GM12878 (cell line): ENCODE measurements at regions not wholly inside any gene's neighbourhood (a gene's known extent, or its start where the extent isn't known, plus 50 kb on each side); places are given as distances from the start of the nearest gene placed in this dataset.

ENCODE experiments used
- ATAC-seq: fragments of 200-7000 bp; cut with Tn5 transposase; 3 replicates; pipeline ENCODE4 v1.9.1; 2020; ENCODE audit warnings: mild to moderate bottlenecking, moderate library complexity
- BruUV-seq: library from RNA; stranded (reverse); fragments of 400-500 nt; replicated peaks from 2 replicates; lab custom pipeline; 2021; lab: Mats Ljungman, UMichigan
- CTCF ChIA-PET: fragments of 300-600 bp; sonication (Branson Sonifier 250); formaldehyde crosslinking; extraction: SDS; loops from one replicate; lab custom pipeline; 2021; ENCODE audit warnings: inconsistent platforms; lab: Yijun Ruan, JAX
- POLR2A ChIA-PET: fragments of 350-600 bp; formaldehyde crosslinking; extraction: SDS; loops from one replicate; lab custom pipeline; 2021; ENCODE audit warnings: inconsistent platforms; lab: Charles Lee
- RAD21 ChIA-PET: fragments of 300-600 bp; sonication (Branson Sonifier 250); formaldehyde crosslinking; loops from one replicate; lab custom pipeline; 2023; ENCODE audit warnings: antibody characterized with exemption; ENCODE audit not compliant: unreplicated experiment; lab: Charles Lee
- SMC1A ChIA-PET: fragments of 300-600 bp; sonication (Branson Sonifier 250); formaldehyde crosslinking; loops from one replicate; lab custom pipeline; 2023; ENCODE audit not compliant: unreplicated experiment, uncharacterized antibody; lab: Charles Lee
- DNase-seq: peaks from one replicate; pipeline ENCODE4 v3.0.0-alpha.2; 2011; ENCODE audit warnings: low read depth, low spot score
- FAIRE-seq: peaks from 3 replicates; lab custom pipeline; 2011; peaks lifted over from hg19 to GRCh38; lab: Jason Lieb, UNC
- H2AFZ ChIP-seq: 2 replicates; pipeline ENCODE4 v1.6.0; 2011; ENCODE audit warnings: low read depth, low read length, control low read depth; ENCODE audit not compliant: control insufficient read depth
- H3K27ac ChIP-seq: 2 replicates; pipeline ENCODE4 v1.5.1; 2011; ENCODE audit warnings: control low read depth; ENCODE audit not compliant: control insufficient read depth, insufficient read depth
- H3K27me3 ChIP-seq, 2 experiments: replicated peaks in 1 of 2; 2 replicates each; pipeline versions ENCODE4 v1.6.0 to v1.6.1; 2011; ENCODE audit warnings: low read length in 1 of 2; ENCODE audit not compliant: control insufficient read depth in 2 of 2, insufficient read depth in 2 of 2
- H3K36me3 ChIP-seq, 2 experiments: 2 replicates each; pipeline ENCODE4 v1.5.1; 2011; ENCODE audit warnings: low read length in 1 of 2; ENCODE audit not compliant: control insufficient read depth in 2 of 2, insufficient read depth in 2 of 2
- H3K4me1 ChIP-seq: 2 replicates; pipeline ENCODE4 v1.6.1; 2011; ENCODE audit warnings: mild to moderate bottlenecking, low read length, moderate library complexity, mixed read lengths; ENCODE audit not compliant: control insufficient read depth, insufficient read depth
- H3K4me2 ChIP-seq: 2 replicates; pipeline ENCODE4 v1.6.0; 2011; ENCODE audit warnings: control low read depth; ENCODE audit not compliant: control insufficient read depth, insufficient read depth
- H3K4me3 ChIP-seq: fragments of 200-600 bp; sonication (generic); 2 replicates; pipeline ENCODE4 v1.5.1; 2016
- H3K79me2 ChIP-seq: 2 replicates; pipeline ENCODE4 v1.6.0; 2011; ENCODE audit warnings: low read length; ENCODE audit not compliant: control insufficient read depth, insufficient read depth
- H3K9ac ChIP-seq: 2 replicates; pipeline ENCODE4 v1.8.0; 2011; ENCODE audit warnings: low read length, control low read depth, mixed read lengths; ENCODE audit not compliant: control insufficient read depth, insufficient read depth
- H3K9me3 ChIP-seq: replicated peaks from 3 replicates; pipeline ENCODE4 v1.5.1; 2011; ENCODE audit warnings: mild to moderate bottlenecking, low read length; ENCODE audit not compliant: control insufficient read depth, insufficient read depth
- H4K20me1 ChIP-seq: 2 replicates; pipeline ENCODE4 v1.6.0; 2011; ENCODE audit not compliant: control insufficient read depth, insufficient read depth
- BACH1 ChIP-seq: fragments of 450-650 bp; IDR thresholded peaks from 2 replicates; pipeline ENCODE4 v1.6.1; 2017; ENCODE audit warnings: mild to moderate bottlenecking, borderline replicate concordance
- E4F1 ChIP-seq: fragments of 450-650 bp; IDR thresholded peaks from 2 replicates; pipeline ENCODE4 v1.6.1; 2018; ENCODE audit warnings: borderline replicate concordance, mild to moderate bottlenecking; ENCODE audit not compliant: partially characterized antibody
- EED ChIP-seq: sonication (generic); IDR thresholded peaks from 2 replicates; pipeline ENCODE4 v1.6.1; 2016; ENCODE audit warnings: antibody characterized with exemption, low read depth
- EZH2 ChIP-seq: IDR thresholded peaks from 2 replicates; pipeline ENCODE4 v1.6.1; 2012; ENCODE audit warnings: low read depth, mild to moderate bottlenecking, control low read depth, inconsistent platforms, low read length, borderline replicate concordance; ENCODE audit not compliant: control insufficient read depth
- IRF4 ChIP-seq: IDR thresholded peaks from 2 replicates; pipeline ENCODE4 v1.6.1; 2011; ENCODE audit warnings: low read depth, low read length
- IRF5 ChIP-seq: fragments of 450-650 bp; IDR thresholded peaks from 2 replicates; pipeline ENCODE4 v1.6.1; 2017; ENCODE audit warnings: borderline replicate concordance
- MEF2A ChIP-seq: IDR thresholded peaks from 2 replicates; pipeline ENCODE4 v1.6.1; 2011; ENCODE audit warnings: low read depth, mild to moderate bottlenecking, low read length, moderate library complexity; ENCODE audit not compliant: insufficient read depth
- SREBF2 ChIP-seq: IDR thresholded peaks from 2 replicates; pipeline ENCODE4 v1.6.1; 2012; ENCODE audit warnings: mild to moderate bottlenecking, low read length
- STAT1 ChIP-seq: fragments of 450-650 bp; conservative IDR thresholded peaks from 2 replicates; pipeline ENCODE4 v1.6.1; 2014; ENCODE audit warnings: antibody characterized with exemption, mild to moderate bottlenecking
- TCF12 ChIP-seq: IDR thresholded peaks from 2 replicates; pipeline ENCODE4 v1.6.1; 2011; ENCODE audit warnings: low read depth, mild to moderate bottlenecking, low read length
- USF2 ChIP-seq: IDR thresholded peaks from 2 replicates; pipeline ENCODE4 v1.6.1; 2011; ENCODE audit warnings: low read depth, low read length, improper control_type of control experiment, borderline replicate concordance
- YBX1 ChIP-seq: fragments of 450-650 bp; IDR thresholded peaks from 2 replicates; pipeline ENCODE4 v1.6.1; 2016; ENCODE audit warnings: antibody characterized with exemption
- YY1 ChIP-seq: IDR thresholded peaks from 2 replicates; pipeline ENCODE4 v1.6.1; 2011; ENCODE audit warnings: low read depth, mild to moderate bottlenecking, low read length
- ZNF384 ChIP-seq: IDR thresholded peaks from 2 replicates; pipeline ENCODE4 v1.6.1; 2012; ENCODE audit warnings: low read depth, mild to moderate bottlenecking, low read length, improper control_type of control experiment, borderline replicate concordance
- ZNF687 ChIP-seq: fragments of 450-650 bp; IDR thresholded peaks from 2 replicates; pipeline ENCODE4 v1.6.1; 2017; ENCODE audit warnings: mild to moderate bottlenecking, moderate library complexity
- WGBS: methylation state at CpG from one replicate; pipeline ENCODE4 v1.1.6; 2016; ENCODE audit warnings: low lambda C conversion rate; ENCODE audit not compliant: insufficient replicate concordance, insufficient coverage; ENCODE audit errors: missing lambda C conversion rate; 5-methylcytosine and 5-hydroxymethylcytosine counted together
- in situ Hi-C: fragments of 300-500 bp; cut with MboI; formaldehyde crosslinking; loops from 9 replicates; pipeline ENCODE4 v1.14.3; 2018; ENCODE audit warnings: mixed read lengths
- intact Hi-C: fragments of 100-400 bp; cut with micrococcal nuclease; formaldehyde crosslinking; loops from one replicate; pipeline ENCODE4 v1.14.2; 2022; ENCODE audit not compliant: unreplicated experiment
- TF ChIP-seq, protein P1 (sequence below): IDR thresholded peaks from 2 replicates; pipeline ENCODE4 v1.6.1; 2011; ENCODE audit warnings: low read depth, mild to moderate bottlenecking, low read length, moderate library complexity, borderline replicate concordance; ENCODE audit errors: extremely low read depth

GRCh38 chr13:78436311-78436710 lies 167.0 kb downstream of the POU4F1 start:
- intact Hi-C loops, result no loop called here
- WGBS, result 76% methylated on average over 3 of the region's 3 CpGs
- in situ Hi-C loops, result no loop called here
- Histone ChIP-seq H3K4me2 (no peak overlapping the region), H3K9me3 (no peaks in the 10 kb centered on the region), H3K36me3 (no peaks in the 10 kb centered on the region), H3K27ac (no peak overlapping the region), H3K4me1 (no peaks in the 10 kb centered on the region), H4K20me1 (no peaks in the 10 kb centered on the region), H3K79me2 (no peaks in the 10 kb centered on the region), H3K27me3 (no peaks in the 10 kb centered on the region), H2AFZ (no peak overlapping the region), H3K9ac (no peak overlapping the region), H3K4me3 (no peak overlapping the region)
- FAIRE-seq, result no peak
- ChIA-PET CTCF (interaction anchor here (0.7 to 1.6 kb wide), 4 partner anchors 15 to 25 kb away, joined by 4 to 6 read pairs (median 4); no protein-coding TSS in a partner anchor), POLR2A (no interaction called here), RAD21 (no interaction called here), SMC1A (no interaction called here)
- no peak for DNase-seq
- no TSS peak for BruUV-seq
- ATAC-seq, result no peak
- TF ChIP-seq SREBF2, result no peak
- TF ChIP-seq EED, result no peak
- no peak for TF ChIP-seq MEF2A
- TF ChIP-seq ZNF687, result no peak
- TF ChIP-seq USF2, result no peak
- no peak for TF ChIP-seq E4F1
- no peak for TF ChIP-seq IRF4
- no peak for TF ChIP-seq EZH2
- TF ChIP-seq BACH1, result no peak
- TF ChIP-seq ZNF384, result no peak
- TF ChIP-seq, protein P1, sequence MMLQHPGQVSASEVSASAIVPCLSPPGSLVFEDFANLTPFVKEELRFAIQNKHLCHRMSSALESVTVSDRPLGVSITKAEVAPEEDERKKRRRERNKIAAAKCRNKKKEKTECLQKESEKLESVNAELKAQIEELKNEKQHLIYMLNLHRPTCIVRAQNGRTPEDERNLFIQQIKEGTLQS, result no peak
- no peak for TF ChIP-seq YBX1
- TF ChIP-seq IRF5, result no peak
- TF ChIP-seq YY1, result no peak
- TF ChIP-seq TCF12, result no peak
- TF ChIP-seq STAT1, result no peak
